PC-9 (cell line): ENCODE measurements at regions not wholly inside any gene's neighbourhood (a gene's known extent, or its start where the extent isn't known, plus 50 kb on each side); places are given as distances from the start of the nearest gene placed in this dataset.

Source experiments
- BruUV-seq: library from RNA; stranded (reverse); fragments of 400-500 nt; replicated peaks from 2 replicates; lab custom pipeline; 2021; lab: Mats Ljungman, UMichigan
- CTCF ChIA-PET: fragments of 300-600 bp; sonication (Branson Sonifier 250); formaldehyde crosslinking; loops from one replicate; lab custom pipeline; 2022; ENCODE audit warnings: antibody characterized with exemption; lab: Charles Lee
- POLR2A ChIA-PET: fragments of 300-600 bp; sonication (Branson Sonifier 250); formaldehyde crosslinking; loops from one replicate; lab custom pipeline; 2022; ENCODE audit warnings: antibody characterized with exemption; ENCODE audit not compliant: unreplicated experiment; lab: Charles Lee
- DNase-seq, 2 experiments: peaks; one replicate each; pipeline versions ENCODE4 v3.0.0 to v3.0.0-alpha.2; 2015 to 2022; ENCODE audit warnings: mixed read lengths in 1 of 2
- H2AFZ ChIP-seq: fragments of 200-600 bp; sonication (generic); 2 replicates; pipeline ENCODE4 v1.8.1; 2017; ENCODE audit warnings: antibody characterized with exemption
- H3F3A ChIP-seq: fragments of 200-600 bp; sonication (generic); 2 replicates; pipeline ENCODE4 v1.8.1; 2017; ENCODE audit warnings: antibody characterized with exemption, mild to moderate bottlenecking, low read depth; ENCODE audit not compliant: insufficient read depth
- H3K27ac ChIP-seq: fragments of 200-600 bp; sonication (generic); 2 replicates; pipeline ENCODE4 v1.6.1; 2016; ENCODE audit warnings: mixed run types
- H3K27me3 ChIP-seq: fragments of 200-600 bp; sonication (generic); 2 replicates; pipeline ENCODE4 v1.6.1; 2016; ENCODE audit warnings: low read depth, mixed run types; ENCODE audit not compliant: insufficient read depth
- H3K36me3 ChIP-seq: fragments of 200-600 bp; sonication (generic); 2 replicates; pipeline ENCODE4 v1.6.1; 2016; ENCODE audit warnings: low read depth, mixed run types
- H3K4me1 ChIP-seq: fragments of 200-600 bp; sonication (generic); replicated peaks from 2 replicates; pipeline ENCODE4 v1.6.1; 2016; ENCODE audit warnings: mixed run types; ENCODE audit not compliant: insufficient read depth
- H3K4me2 ChIP-seq: fragments of 200-600 bp; sonication (generic); 2 replicates; pipeline ENCODE4 v1.6.1; 2017; ENCODE audit warnings: mixed run types
- H3K4me3 ChIP-seq: fragments of 200-600 bp; sonication (generic); 2 replicates; pipeline ENCODE4 v1.6.1; 2016; ENCODE audit warnings: mixed run types
- H3K79me2 ChIP-seq: fragments of 200-600 bp; sonication (generic); 2 replicates; pipeline ENCODE4 v1.6.1; 2017; ENCODE audit warnings: low read depth, mixed run types
- H3K9me2 ChIP-seq: fragments of 200-600 bp; sonication (generic); 2 replicates; pipeline ENCODE4 v1.8.1; 2017; ENCODE audit warnings: mild to moderate bottlenecking; ENCODE audit not compliant: insufficient read depth
- H3K9me3 ChIP-seq: fragments of 200-600 bp; sonication (generic); 2 replicates; pipeline ENCODE4 v1.8.1; 2016; ENCODE audit warnings: low read depth; ENCODE audit not compliant: insufficient read depth
- H4K20me1 ChIP-seq: fragments of 200-600 bp; sonication (generic); 2 replicates; pipeline ENCODE4 v1.8.1; 2017; ENCODE audit not compliant: insufficient read depth
- EZH2 ChIP-seq: fragments of 200-600 bp; sonication (generic); IDR thresholded peaks from 2 replicates; pipeline ENCODE4 v1.8.0; 2017; ENCODE audit warnings: antibody characterized with exemption, low read depth
- intact Hi-C: fragments of 100-400 bp; cut with micrococcal nuclease; formaldehyde crosslinking; loops from one replicate; pipeline ENCODE4 v1.10.0; 2022; ENCODE audit not compliant: unreplicated experiment
- TF ChIP-seq, protein P1 (sequence below): fragments of 200-600 bp; sonication (generic); conservative IDR thresholded peaks from 2 replicates; pipeline ENCODE4 v1.6.1; 2017; ENCODE audit warnings: mixed run types, antibody characterized with exemption, mild to moderate bottlenecking, moderate library complexity

DNA sequence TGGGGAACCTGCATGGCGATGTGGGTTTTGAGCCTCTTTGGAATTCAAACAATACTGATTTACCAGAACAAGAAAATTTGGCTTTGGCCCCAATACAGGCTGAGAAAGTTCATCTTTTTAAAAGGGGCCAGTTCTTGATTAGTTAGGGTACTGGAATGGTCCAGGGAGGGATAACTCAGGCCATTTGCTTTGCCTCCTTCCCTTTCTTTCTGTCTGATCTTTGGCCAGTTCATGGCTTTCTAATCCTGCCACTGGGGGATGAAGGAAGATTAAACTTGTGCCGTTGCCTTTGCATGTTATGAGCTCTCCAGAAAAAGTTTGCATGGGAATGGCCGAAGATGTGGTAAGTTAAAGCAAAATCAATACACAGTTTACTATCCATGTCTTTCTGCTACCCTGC, 78.4 kb downstream of the ADAMTS15 start:
- H3K27ac ChIP-seq, result peak overlapping the region; percentile 55; the same call in 1 of the 2 replicates
- ChIA-PET POLR2A (no interaction called here), CTCF (no interaction called here)
- H2AFZ ChIP-seq, result no peak overlapping the region
- H4K20me1 ChIP-seq, result no peaks in the 10 kb centered on the region
- BruUV-seq, result no TSS peak
- intact Hi-C loops, result loop anchor here (5.0 kb wide), 4 partner anchors 50 to 300 kb away; no protein-coding TSS in a partner anchor
- H3K9me2 ChIP-seq, result no peaks in the 10 kb centered on the region
- peak overlapping the region; percentile 54; the same call in 1 of the 2 replicates for H3K4me2 ChIP-seq
- peaks cover 33% of the 10 kb centered on the region; the same call in 1 of the 2 replicates for H3F3A ChIP-seq
- no peaks in the 10 kb centered on the region for H3K36me3 ChIP-seq
- H3K4me1 ChIP-seq, result peaks cover 57% of the 10 kb centered on the region
- H3K79me2 ChIP-seq, result no peaks in the 10 kb centered on the region
- H3K4me3 ChIP-seq, result no peak overlapping the region
- H3K9me3 ChIP-seq, result no peaks in the 10 kb centered on the region
- TF ChIP-seq EZH2, result no peak
- TF ChIP-seq, protein P1, sequence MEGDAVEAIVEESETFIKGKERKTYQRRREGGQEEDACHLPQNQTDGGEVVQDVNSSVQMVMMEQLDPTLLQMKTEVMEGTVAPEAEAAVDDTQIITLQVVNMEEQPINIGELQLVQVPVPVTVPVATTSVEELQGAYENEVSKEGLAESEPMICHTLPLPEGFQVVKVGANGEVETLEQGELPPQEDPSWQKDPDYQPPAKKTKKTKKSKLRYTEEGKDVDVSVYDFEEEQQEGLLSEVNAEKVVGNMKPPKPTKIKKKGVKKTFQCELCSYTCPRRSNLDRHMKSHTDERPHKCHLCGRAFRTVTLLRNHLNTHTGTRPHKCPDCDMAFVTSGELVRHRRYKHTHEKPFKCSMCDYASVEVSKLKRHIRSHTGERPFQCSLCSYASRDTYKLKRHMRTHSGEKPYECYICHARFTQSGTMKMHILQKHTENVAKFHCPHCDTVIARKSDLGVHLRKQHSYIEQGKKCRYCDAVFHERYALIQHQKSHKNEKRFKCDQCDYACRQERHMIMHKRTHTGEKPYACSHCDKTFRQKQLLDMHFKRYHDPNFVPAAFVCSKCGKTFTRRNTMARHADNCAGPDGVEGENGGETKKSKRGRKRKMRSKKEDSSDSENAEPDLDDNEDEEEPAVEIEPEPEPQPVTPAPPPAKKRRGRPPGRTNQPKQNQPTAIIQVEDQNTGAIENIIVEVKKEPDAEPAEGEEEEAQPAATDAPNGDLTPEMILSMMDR, result no peak
- no peaks in the 10 kb centered on the region for H3K27me3 ChIP-seq
- DNase-seq, result no peak

DNA sequence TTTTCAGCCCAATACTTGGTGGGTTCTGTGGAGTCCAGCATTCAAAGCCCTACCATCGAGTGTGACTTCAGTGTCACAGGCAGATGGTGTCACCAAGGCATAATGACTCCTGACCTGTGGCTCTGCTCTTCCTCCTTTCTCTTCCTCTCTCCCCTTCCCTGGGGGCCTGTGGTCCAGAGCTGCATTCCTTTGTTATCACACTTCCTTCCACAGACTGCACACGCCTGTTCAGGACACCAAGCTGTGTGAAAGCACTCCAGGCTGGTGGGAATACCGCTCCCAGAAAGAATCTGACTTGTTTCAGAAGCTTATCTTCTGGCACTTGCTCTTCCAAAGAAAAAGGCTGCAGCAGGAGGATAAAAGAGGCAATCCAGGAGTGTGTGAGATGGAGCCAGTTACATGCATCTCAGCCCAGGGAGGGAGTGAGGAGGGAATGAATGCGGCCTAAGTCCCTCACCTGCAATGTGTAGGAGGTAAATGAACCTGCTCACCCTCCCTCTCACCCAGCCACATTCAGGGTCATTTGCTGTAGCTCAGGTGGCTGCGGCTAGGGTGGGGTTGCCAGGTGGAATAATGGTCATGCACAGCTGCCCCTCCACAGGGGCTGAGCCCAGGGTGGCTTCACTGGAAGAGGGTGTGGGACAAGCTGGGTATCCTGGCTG, 79.3 kb downstream of the ADAMTS15 start:
- Histone ChIP-seq H3K36me3 (no peaks in the 10 kb centered on the region), H3K79me2 (no peaks in the 10 kb centered on the region), H4K20me1 (no peaks in the 10 kb centered on the region), H3K4me1 (peaks cover 48% of the 10 kb centered on the region), H3K4me2 (peak overlapping the region; percentile 54), H3K4me3 (no peak overlapping the region), H2AFZ (no peak overlapping the region; the same call in 1 of the 2 replicates), H3K9me2 (no peaks in the 10 kb centered on the region), H3F3A (peaks cover 29% of the 10 kb centered on the region; the same call in 1 of the 2 replicates), H3K27ac (peak overlapping the region; percentile 55), H3K27me3 (no peaks in the 10 kb centered on the region), H3K9me3 (no peaks in the 10 kb centered on the region)
- intact Hi-C loops, result loop anchor here (5.0 kb wide), 4 partner anchors 50 to 300 kb away; no protein-coding TSS in a partner anchor
- TF ChIP-seq, protein P1, result no peak
- no peak for TF ChIP-seq EZH2
- CTCF ChIA-PET, result interaction anchor here (0.6 kb wide), 1 partner anchor 107 kb away, joined by 5 read pairs; no protein-coding TSS in a partner anchor
- POLR2A ChIA-PET, result no interaction called here
- DNase-seq, result peak; percentile 50 to 70
- BruUV-seq, result no TSS peak

DNA sequence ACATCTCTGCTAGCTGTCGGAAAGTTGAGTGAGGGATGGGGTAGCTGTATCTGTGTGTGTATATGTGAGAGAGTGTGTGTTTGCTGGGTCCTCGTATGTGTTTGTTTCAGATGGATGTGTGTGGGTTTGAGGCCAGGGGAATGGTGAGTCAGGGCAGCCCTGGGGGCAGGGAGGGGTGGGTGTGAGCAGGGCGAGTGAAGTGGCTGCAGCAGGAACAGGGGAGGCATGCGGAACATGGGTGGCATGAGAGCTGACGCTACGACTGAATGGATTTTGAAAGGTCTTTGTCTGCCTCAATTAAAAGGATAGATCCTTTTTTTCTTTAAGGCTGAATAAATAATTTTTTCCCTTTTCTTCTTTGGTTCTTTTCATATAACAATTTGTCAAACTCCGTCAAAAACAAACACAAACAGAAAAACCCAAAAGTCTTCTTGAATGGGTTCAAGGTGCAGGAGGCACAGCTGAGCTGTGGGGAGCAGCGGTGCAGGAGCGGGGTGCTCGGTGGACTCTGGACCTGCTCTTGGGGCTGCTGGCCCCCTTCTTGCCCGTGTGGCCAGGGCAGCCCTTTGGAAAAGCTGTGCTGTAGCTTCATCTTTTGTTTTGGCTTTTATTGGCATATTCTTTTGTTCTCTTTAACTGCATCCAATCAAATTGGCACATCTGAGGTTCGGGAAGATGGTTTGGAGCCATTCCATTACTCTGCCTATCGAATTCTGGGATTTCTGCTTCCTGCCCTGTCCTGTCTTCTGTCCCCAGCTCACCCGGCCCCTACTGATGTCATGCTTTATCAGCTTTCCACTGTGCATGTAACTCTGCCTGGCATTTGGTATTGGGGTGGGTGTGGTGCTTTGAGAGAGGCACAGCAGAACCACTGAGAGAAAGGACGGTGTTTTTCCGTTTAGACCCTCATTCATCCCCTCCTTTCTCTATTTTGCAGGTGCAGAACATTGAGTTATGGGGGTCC, 80.1 kb downstream of the ADAMTS15 start:
- H3K4me3 ChIP-seq, result no peak overlapping the region
- peak overlapping the region; percentile 54 for H3K4me2 ChIP-seq
- DNase-seq, result peak; percentile 38 to 44
- H3K27me3 ChIP-seq, result no peaks in the 10 kb centered on the region
- no peaks in the 10 kb centered on the region for H3K79me2 ChIP-seq
- peaks cover 41% of the 10 kb centered on the region for H3K4me1 ChIP-seq
- H2AFZ ChIP-seq, result peak overlapping the region; percentile 71
- no peaks in the 10 kb centered on the region for H3K36me3 ChIP-seq
- ChIA-PET POLR2A (no interaction called here), CTCF (no interaction called here)
- no TSS peak for BruUV-seq
- H3K9me2 ChIP-seq, result no peaks in the 10 kb centered on the region
- intact Hi-C loops, result loop anchor here (5.0 kb wide), 4 partner anchors 51 to 299 kb away; no protein-coding TSS in a partner anchor
- H4K20me1 ChIP-seq, result no peaks in the 10 kb centered on the region
- H3F3A ChIP-seq, result peaks cover 27% of the 10 kb centered on the region; the same call in 1 of the 2 replicates
- no peak for TF ChIP-seq EZH2
- TF ChIP-seq, protein P1, result no peak
- H3K9me3 ChIP-seq, result no peaks in the 10 kb centered on the region
- peak overlapping the region; percentile 55 for H3K27ac ChIP-seq
